AG09319 (cell line): ENCODE measurements at regions not wholly inside any gene's neighbourhood (a gene's known extent, or its start where the extent isn't known, plus 50 kb on each side); places are given as distances from the start of the nearest gene placed in this dataset.

Experiments used
- DNase-seq: peaks from one replicate; pipeline ENCODE4 v3.0.0-alpha.2; 2010; ENCODE audit warnings: low read depth; ENCODE audit errors: extremely low read depth
- TF ChIP-seq, protein P1 (sequence below): IDR thresholded peaks from 2 replicates; pipeline ENCODE4 v1.5.1; 2011; ENCODE audit warnings: low read depth, mild to moderate bottlenecking, inconsistent platforms, low read length, moderate library complexity

DNA sequence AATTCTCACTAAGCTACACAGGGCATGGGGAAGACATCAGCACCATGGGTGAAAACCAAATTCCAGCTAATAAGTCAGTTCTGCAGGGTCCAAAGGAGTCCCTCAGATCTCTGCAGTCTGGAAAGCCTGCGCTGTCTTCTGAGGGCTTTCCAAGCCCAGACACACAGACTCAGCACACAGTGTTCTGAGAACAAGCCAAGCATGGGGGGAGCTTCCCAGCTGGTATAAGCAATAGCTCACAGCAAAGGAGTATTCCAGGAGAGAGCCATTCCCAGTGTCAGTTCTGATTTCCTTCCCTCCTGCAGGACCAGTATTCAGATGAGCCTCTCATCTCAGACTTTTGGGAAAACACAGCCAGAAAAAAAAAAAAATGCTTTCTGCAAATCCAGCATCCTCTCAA is 370.8 kb downstream of the TNS1 start:
- TF ChIP-seq, protein P1, sequence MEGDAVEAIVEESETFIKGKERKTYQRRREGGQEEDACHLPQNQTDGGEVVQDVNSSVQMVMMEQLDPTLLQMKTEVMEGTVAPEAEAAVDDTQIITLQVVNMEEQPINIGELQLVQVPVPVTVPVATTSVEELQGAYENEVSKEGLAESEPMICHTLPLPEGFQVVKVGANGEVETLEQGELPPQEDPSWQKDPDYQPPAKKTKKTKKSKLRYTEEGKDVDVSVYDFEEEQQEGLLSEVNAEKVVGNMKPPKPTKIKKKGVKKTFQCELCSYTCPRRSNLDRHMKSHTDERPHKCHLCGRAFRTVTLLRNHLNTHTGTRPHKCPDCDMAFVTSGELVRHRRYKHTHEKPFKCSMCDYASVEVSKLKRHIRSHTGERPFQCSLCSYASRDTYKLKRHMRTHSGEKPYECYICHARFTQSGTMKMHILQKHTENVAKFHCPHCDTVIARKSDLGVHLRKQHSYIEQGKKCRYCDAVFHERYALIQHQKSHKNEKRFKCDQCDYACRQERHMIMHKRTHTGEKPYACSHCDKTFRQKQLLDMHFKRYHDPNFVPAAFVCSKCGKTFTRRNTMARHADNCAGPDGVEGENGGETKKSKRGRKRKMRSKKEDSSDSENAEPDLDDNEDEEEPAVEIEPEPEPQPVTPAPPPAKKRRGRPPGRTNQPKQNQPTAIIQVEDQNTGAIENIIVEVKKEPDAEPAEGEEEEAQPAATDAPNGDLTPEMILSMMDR: no peak
- DNase-seq: no peak

DNA sequence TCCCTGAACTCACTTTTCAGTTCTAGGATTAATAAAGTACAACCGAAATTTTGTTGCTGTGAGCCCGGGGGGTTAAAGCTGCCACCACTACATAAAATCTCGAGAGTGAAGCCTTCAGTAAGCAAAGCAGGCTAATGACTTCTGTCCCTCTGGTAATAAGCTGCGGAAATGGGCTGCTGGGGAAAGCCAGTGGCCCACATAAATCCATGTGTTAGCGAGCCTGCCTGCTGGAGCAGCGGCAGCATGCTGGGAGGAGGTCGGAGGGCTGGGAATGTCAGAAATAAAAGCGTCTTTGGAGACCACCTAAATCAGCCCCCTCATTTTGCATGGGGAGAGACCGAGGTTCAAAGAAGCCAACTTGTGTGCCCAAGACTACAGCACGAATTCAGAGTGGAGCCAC is 371.7 kb downstream of the TNS1 start:
- TF ChIP-seq, protein P1: no peak

DNA sequence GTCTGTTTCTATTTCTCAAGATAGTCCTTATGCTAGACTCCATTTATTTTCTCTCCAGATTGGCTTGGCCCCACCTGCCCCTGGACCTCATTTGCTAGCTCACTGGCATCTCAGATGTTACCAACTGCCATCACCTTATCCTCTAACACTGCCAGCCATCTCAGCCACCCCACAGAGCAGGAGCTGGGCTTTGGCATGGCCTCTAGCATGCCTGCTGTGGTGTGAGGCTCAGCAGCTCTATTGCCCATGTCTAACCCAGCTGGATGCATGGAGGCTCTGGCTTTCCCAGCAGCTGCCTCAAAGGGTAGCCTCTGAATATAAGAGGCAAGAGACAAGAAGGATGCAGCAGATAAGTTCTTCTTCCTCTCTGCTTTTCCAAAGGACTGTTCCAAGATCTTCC is 373.4 kb downstream of the TNS1 start:
- TF ChIP-seq, protein P1: no peak
- DNase-seq: no peak

More for the DNA sequence above, 371.7 kb downstream of the TNS1 start:
- no peak for DNase-seq

DNA sequence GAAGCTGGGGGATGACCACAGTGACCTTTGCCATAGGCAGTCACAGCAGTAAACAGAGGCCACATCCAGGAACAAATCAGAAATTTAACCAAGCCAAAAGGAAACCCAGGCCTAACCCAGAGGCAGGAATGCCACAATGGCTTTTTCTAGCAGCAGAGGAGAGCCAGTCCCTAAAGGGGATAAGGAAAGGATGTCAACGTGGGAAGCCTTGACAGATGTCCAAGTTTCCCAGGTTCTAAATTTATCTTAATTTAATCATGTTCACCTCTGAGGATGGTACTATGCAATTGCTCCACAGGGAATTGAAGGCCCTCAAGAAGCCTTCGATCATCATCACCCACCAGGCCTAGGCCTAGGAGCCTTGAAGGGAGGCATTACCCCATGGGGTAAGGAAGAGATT is 374.7 kb downstream of the TNS1 start:
- TF ChIP-seq, protein P1: no peak
- no peak for DNase-seq

DNA sequence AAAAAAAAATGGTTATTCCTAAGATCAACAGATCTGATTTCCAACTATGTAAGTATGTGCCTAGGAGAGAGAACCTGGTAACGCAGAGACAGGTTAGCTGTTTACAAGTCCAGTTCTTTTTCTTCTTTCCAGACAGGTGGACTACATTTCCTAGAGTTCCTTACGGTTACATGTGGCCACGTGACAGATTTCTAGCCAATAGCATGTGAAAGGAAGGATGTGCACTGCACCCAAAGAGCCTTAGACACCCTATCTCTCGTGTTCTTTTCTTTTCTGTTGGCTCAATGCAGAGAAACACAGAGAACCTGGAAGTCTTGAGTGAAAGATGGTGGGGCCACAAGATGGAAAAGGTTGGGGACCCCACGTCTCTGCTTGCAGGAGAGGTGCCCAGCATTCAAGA is 375.9 kb downstream of the TNS1 start:
- no peak for DNase-seq

DNA sequence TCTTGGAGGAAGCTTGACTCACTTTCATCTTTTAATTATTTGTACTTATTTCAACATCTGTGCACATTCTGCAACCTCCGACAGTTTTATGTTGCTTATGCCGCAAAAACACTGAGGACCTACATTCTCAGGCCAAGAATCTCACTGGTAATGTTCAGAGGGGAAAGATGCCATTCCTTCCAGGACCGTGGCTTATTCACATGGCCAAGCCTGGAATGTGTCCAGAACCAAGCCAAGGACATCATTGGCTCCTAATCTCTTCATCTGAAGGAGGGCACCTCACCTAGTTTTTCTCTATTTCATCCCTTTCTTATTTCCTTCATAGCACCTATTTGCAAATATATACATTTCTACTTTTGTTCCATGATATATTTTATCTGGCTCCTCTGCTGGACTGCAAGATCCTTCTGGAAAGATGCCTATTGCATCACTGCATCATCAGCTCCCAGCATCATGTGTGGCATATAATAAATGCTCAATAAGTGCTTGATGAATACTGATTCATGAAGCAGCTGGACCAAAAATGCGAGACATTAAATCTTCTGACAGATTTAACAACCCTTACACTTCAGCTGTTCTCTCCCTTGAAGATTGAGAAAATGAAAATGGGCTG is 377.1 kb downstream of the TNS1 start:
- TF ChIP-seq, protein P1: no peak

More for the DNA sequence above, 375.9 kb downstream of the TNS1 start:
- TF ChIP-seq, protein P1: no peak

DNA sequence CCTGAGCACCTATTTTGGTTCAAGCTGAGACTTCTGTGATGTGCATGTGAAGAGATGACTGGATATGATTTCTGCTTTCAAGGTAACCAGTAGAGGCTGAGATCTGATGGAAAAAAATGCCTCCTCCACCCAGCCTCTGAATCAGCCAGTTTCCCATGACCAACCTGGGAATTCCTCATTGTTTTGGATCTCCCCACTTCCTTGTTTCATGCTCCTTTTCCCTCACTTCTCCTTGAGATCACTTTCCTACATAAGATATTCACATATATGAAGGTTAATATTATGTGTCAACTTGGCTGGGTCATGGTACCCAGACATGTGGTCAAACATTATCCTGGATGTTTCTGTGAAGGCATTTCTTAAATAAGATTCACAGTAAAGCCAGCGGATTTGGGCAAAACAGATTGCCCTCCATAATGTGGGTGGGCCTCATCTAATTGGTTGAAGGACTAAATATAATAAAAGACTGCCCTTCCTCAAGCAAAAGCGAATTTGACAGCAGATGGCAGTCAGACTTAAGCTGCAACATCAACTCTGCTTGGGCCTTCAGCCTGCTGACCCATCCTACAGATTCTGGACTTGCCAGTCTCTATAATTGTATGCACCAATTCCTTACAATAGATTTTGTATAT is 379.4 kb downstream of the TNS1 start:
- DNase-seq: no peak
- TF ChIP-seq, protein P1: no peak

More for the DNA sequence above, 377.1 kb downstream of the TNS1 start:
- peak; percentile 5 for DNase-seq
